GM21825 (cell line): ENCODE measurements at regions not wholly inside any gene's neighbourhood (a gene's known extent, or its start where the extent isn't known, plus 50 kb on each side); places are given as distances from the start of the nearest gene placed in this dataset.

Source experiments
- ATAC-seq: cut with Tn5 transposase; IDR thresholded peaks from one replicate; pipeline ENCODE4 v1.9.1; 2021; ENCODE audit warnings: mild to moderate bottlenecking, moderate library complexity; ENCODE audit not compliant: unreplicated experiment

- ATAC-seq, result no peak
Measured at GRCh38 chr11:115848080-115848479, 343.9 kb upstream of the CADM1 start.

- no peak for ATAC-seq
Measured at GRCh38 chr11:115845872-115846271, 341.7 kb upstream of the CADM1 start.

GRCh38 chr11:115843685-115844084 lies 339.5 kb upstream of the CADM1 start:
- no peak for ATAC-seq

GRCh38 chr11:115843111-115843510 lies 338.9 kb upstream of the CADM1 start:
- no peak for ATAC-seq

GRCh38 chr11:115820026-115820425 lies 315.8 kb upstream of the CADM1 start:
- ATAC-seq, result no peak

GRCh38 chr11:115819014-115819413 lies 314.8 kb upstream of the CADM1 start:
- no peak for ATAC-seq

- ATAC-seq, result no peak
Measured at GRCh38 chr11:115817844-115818468, 313.7 kb upstream of the CADM1 start.

GRCh38 chr11:115808351-115808940 lies 304.2 kb upstream of the CADM1 start:
- no peak for ATAC-seq

- ATAC-seq, result no peak
Measured at GRCh38 chr11:115806056-115806455, 301.8 kb upstream of the CADM1 start.

GRCh38 chr11:115803073-115803740 lies 299.0 kb upstream of the CADM1 start:
- ATAC-seq, result no peak

- ATAC-seq, result no peak
Measured at GRCh38 chr11:115802641-115803040, 298.4 kb upstream of the CADM1 start.

- no peak for ATAC-seq
Measured at GRCh38 chr11:115792903-115793302, 288.7 kb upstream of the CADM1 start.

- no peak for ATAC-seq
Measured at GRCh38 chr11:115787302-115787701, 283.1 kb upstream of the CADM1 start.

GRCh38 chr11:115784796-115785521 lies 280.7 kb upstream of the CADM1 start:
- no peak for ATAC-seq

- no peak for ATAC-seq
Measured at GRCh38 chr11:115780646-115781362, 276.6 kb upstream of the CADM1 start.

- no peak for ATAC-seq
Measured at GRCh38 chr11:115778928-115779650, 274.9 kb upstream of the CADM1 start.

- no peak for ATAC-seq
Measured at GRCh38 chr11:115776916-115777315, 272.7 kb upstream of the CADM1 start.

GRCh38 chr11:115775846-115776245 lies 271.6 kb upstream of the CADM1 start:
- no peak for ATAC-seq

GRCh38 chr11:115774756-115775155 lies 270.5 kb upstream of the CADM1 start:
- ATAC-seq, result no peak

- no peak for ATAC-seq
Measured at GRCh38 chr11:115769891-115770290, 265.7 kb upstream of the CADM1 start.
